OCI-LY3 (cell line): ENCODE measurements at regions not wholly inside any gene's neighbourhood (a gene's known extent, or its start where the extent isn't known, plus 50 kb on each side); places are given as distances from the start of the nearest gene placed in this dataset.
"Not testable (repeated sequence)": the region's sequence is repeated elsewhere in the genome, so short reads cannot be mapped to it uniquely, and the experiment has no call there.

Source experiments
- H2AFZ ChIP-seq: fragments of 200-600, 300-600 bp; shearing (Covaris generic); 2 replicates; pipeline ENCODE4 v1.6.0; 2014; ENCODE audit warnings: antibody characterized with exemption, low read depth, low read length
- H3K27ac ChIP-seq: fragments of 200-600, 300-600 bp; sonication (generic); 2 replicates; pipeline ENCODE4 v1.5.1; 2014; ENCODE audit warnings: mild to moderate bottlenecking, low read length, moderate library complexity, mixed read lengths
- H3K27me3 ChIP-seq: fragments of 200-600, 300-600 bp; sonication (generic); 2 replicates; pipeline ENCODE4 v1.6.1; 2014; ENCODE audit warnings: low read depth, low read length, mixed read lengths
- H3K36me3 ChIP-seq: fragments of 200-600, 300-600 bp; sonication (generic); replicated peaks from 2 replicates; pipeline ENCODE3; 2014; ENCODE audit warnings: low read depth, low read length, mixed read lengths
- H3K4me1 ChIP-seq: fragments of 300-600, 200-600 bp; sonication (generic); 2 replicates; pipeline ENCODE4 v1.6.1; 2014; ENCODE audit warnings: low read length, mixed read lengths
- H3K4me2 ChIP-seq: fragments of 200-600, 300-600 bp; sonication (generic); 2 replicates; pipeline ENCODE4 v1.6.1; 2014; ENCODE audit warnings: low read length, mixed read lengths
- H3K4me3 ChIP-seq: fragments of 300-600, 200-600 bp; sonication (generic); 2 replicates; pipeline ENCODE4 v1.5.1; 2014; ENCODE audit warnings: antibody characterized with exemption, mild to moderate bottlenecking, low read length, moderate library complexity
- H3K79me2 ChIP-seq: fragments of 300-600, 200-600 bp; shearing (Covaris generic); 2 replicates; pipeline ENCODE4 v1.6.1; 2014; ENCODE audit warnings: mild to moderate bottlenecking, low read length, mixed read lengths
- H3K9ac ChIP-seq: fragments of 300-600, 200-600 bp; shearing (Covaris generic); 2 replicates; pipeline ENCODE4 v1.6.0; 2014; ENCODE audit warnings: mild to moderate bottlenecking, low read length, moderate library complexity
- H3K9me3 ChIP-seq: fragments of 200-600, 300-600 bp; shearing (Covaris generic); 2 replicates; pipeline ENCODE4 v1.6.1; 2014; ENCODE audit warnings: low read length, mixed read lengths; ENCODE audit not compliant: insufficient read depth
- H4K20me1 ChIP-seq: fragments of 200-600, 300-600 bp; sonication (generic); 2 replicates; pipeline ENCODE4 v1.6.1; 2016; ENCODE audit warnings: low read length, mixed read lengths; ENCODE audit not compliant: insufficient read depth
- CTCF ChIP-seq: fragments of 200-600, 300-600 bp; sonication (generic); IDR thresholded peaks from 2 replicates; pipeline ENCODE4 v1.5.1; 2014; ENCODE audit warnings: antibody characterized with exemption, low read length, low read depth
- EZH2phosphoT487 ChIP-seq: fragments of 200-600 bp; shearing (Covaris generic); IDR thresholded peaks from 2 replicates; pipeline ENCODE4 v1.6.1; 2018; ENCODE audit warnings: antibody characterized with exemption, mixed run types, low read depth

GRCh38 chr10:90111671-90112070 is 410.3 kb downstream of the KIF20B start:
- no peak overlapping the region for H3K4me3 ChIP-seq
- H4K20me1 ChIP-seq: no peaks in the 10 kb centered on the region
- H3K9ac ChIP-seq: no peak overlapping the region
- H3K27me3 ChIP-seq: no peaks in the 10 kb centered on the region
- H3K36me3 ChIP-seq: no peaks in the 10 kb centered on the region
- no peak overlapping the region for H3K27ac ChIP-seq
- TF ChIP-seq CTCF (no peak), EZH2phosphoT487 (no peak)
- no peaks in the 10 kb centered on the region for H3K79me2 ChIP-seq
- no peaks in the 10 kb centered on the region for H3K4me1 ChIP-seq
- H3K9me3 ChIP-seq: no peaks in the 10 kb centered on the region
- no peak overlapping the region for H2AFZ ChIP-seq
- no peak overlapping the region for H3K4me2 ChIP-seq

GRCh38 chr10:90112681-90113080 is 411.3 kb downstream of the KIF20B start:
- no peak overlapping the region for H3K4me3 ChIP-seq
- no peak overlapping the region for H3K4me2 ChIP-seq
- H3K27me3 ChIP-seq: no peaks in the 10 kb centered on the region
- no peaks in the 10 kb centered on the region for H3K9me3 ChIP-seq
- no peak overlapping the region for H3K27ac ChIP-seq
- no peaks in the 10 kb centered on the region for H4K20me1 ChIP-seq
- H2AFZ ChIP-seq: no peak overlapping the region
- no peaks in the 10 kb centered on the region for H3K4me1 ChIP-seq
- H3K9ac ChIP-seq: no peak overlapping the region
- no peak for TF ChIP-seq EZH2phosphoT487
- TF ChIP-seq CTCF: no peak
- no peaks in the 10 kb centered on the region for H3K36me3 ChIP-seq
- no peaks in the 10 kb centered on the region for H3K79me2 ChIP-seq

GRCh38 chr10:90118567-90118966 is 417.2 kb downstream of the KIF20B start:
- not testable (repeated sequence) for H3K79me2 ChIP-seq, H3K27ac ChIP-seq, H4K20me1 ChIP-seq, H3K9ac ChIP-seq, H3K36me3 ChIP-seq, H3K4me3 ChIP-seq, H2AFZ ChIP-seq, H3K4me2 ChIP-seq, H3K27me3 ChIP-seq, H3K4me1 ChIP-seq, H3K9me3 ChIP-seq

GRCh38 chr10:90119631-90120280 is 418.4 kb downstream of the KIF20B start:
- H3K4me1 ChIP-seq, H3K27ac ChIP-seq, H3K4me3 ChIP-seq, H3K4me2 ChIP-seq, H4K20me1 ChIP-seq, H3K9ac ChIP-seq, H3K79me2 ChIP-seq, H3K9me3 ChIP-seq, H3K27me3 ChIP-seq, H3K36me3 ChIP-seq, H2AFZ ChIP-seq: not testable (repeated sequence)

- peaks cover 8% of the 10 kb centered on the region; the same call in 1 of the 2 replicates for H3K9me3 ChIP-seq
- H3K79me2 ChIP-seq: no peaks in the 10 kb centered on the region
- no peak overlapping the region for H3K4me3 ChIP-seq
- no peak overlapping the region for H3K4me2 ChIP-seq
- H3K9ac ChIP-seq: no peak overlapping the region
- H4K20me1 ChIP-seq: no peaks in the 10 kb centered on the region
- TF ChIP-seq CTCF: no peak
- TF ChIP-seq EZH2phosphoT487: no peak
- no peak overlapping the region for H2AFZ ChIP-seq
- H3K27ac ChIP-seq: no peak overlapping the region
- H3K36me3 ChIP-seq: peaks cover 21% of the 10 kb centered on the region
- peaks cover 22% of the 10 kb centered on the region for H3K4me1 ChIP-seq
- no peaks in the 10 kb centered on the region for H3K27me3 ChIP-seq
Measured at GRCh38 chr10:90125456-90126255, 424.3 kb downstream of the KIF20B start.
